ENCODE measurements at regions not wholly inside any gene's neighbourhood (a gene's known extent, or its start where the extent isn't known, plus 50 kb on each side); places are given as distances from the start of the nearest gene placed in this dataset.

DNA sequence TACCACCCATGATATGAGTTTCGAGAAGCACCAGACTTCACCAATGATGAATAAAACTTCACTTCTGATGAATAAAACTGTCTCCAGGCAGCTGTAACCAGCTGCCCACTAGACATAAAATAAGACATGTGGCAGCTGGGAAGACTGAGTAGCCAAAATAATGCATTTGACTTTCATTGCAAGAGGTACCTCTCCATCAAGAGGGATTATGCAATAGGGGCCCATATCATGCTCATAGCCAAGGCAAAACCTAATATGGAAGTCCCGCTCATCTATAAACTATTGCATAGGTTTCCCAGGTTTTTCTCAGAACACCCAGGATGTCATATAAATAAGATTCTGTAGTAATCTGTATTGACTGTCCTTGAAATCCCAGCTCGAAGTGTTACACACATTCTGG lies 155.5 kb downstream of the SIM1 start:
- no peak for ATAC-seq (ENCODE audit: insufficient number of reproducible peaks, low FRiP score, low read depth)
- Histone ChIP-seq H3K27ac (no peak overlapping the region), H3K4me3 (no peak overlapping the region)

DNA sequence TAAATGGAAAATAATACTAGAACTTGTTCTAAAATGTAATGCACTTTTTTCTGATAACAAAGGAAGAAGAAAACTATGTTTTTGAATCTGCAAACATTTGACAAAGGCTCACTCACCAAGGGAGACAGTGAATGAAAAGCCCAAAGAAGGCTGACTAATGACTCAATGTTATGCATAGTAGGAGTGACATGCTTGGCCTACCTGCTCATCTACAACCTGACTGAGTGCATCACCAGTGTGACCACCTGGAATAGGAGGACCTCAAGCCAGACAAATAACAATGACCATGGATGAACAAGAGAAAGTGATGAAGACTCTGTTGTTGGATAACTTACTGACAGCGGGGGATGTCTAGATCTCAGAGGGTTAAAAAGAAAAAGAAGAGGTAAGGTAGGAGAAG lies 157.2 kb downstream of the SIM1 start:
- no peak overlapping the region for H3K4me3 ChIP-seq
- TF ChIP-seq, protein P1, sequence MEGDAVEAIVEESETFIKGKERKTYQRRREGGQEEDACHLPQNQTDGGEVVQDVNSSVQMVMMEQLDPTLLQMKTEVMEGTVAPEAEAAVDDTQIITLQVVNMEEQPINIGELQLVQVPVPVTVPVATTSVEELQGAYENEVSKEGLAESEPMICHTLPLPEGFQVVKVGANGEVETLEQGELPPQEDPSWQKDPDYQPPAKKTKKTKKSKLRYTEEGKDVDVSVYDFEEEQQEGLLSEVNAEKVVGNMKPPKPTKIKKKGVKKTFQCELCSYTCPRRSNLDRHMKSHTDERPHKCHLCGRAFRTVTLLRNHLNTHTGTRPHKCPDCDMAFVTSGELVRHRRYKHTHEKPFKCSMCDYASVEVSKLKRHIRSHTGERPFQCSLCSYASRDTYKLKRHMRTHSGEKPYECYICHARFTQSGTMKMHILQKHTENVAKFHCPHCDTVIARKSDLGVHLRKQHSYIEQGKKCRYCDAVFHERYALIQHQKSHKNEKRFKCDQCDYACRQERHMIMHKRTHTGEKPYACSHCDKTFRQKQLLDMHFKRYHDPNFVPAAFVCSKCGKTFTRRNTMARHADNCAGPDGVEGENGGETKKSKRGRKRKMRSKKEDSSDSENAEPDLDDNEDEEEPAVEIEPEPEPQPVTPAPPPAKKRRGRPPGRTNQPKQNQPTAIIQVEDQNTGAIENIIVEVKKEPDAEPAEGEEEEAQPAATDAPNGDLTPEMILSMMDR (IDR thresholded peaks at IDR 0.05): no peak
- H3K36me3 ChIP-seq: no peaks in the 10 kb centered on the region
- H3K27ac ChIP-seq: no peak overlapping the region
- H3K4me1 ChIP-seq (ENCODE audit: control insufficient read depth in 1 of 2, low read depth in 2 of 2): no peaks in the 10 kb centered on the region
- no peaks in the 10 kb centered on the region for H3K27me3 ChIP-seq (replicated peaks; ENCODE audit: insufficient read depth)
- ATAC-seq (ENCODE audit: insufficient number of reproducible peaks, low FRiP score, low read depth) (no peak), DNase-seq (ENCODE audit: low spot score) (no peak)
- H3K9me3 ChIP-seq: no peaks in the 10 kb centered on the region

More for the DNA sequence above, 155.5 kb downstream of the SIM1 start:
- no peaks in the 10 kb centered on the region for H3K9me3 ChIP-seq
- TF ChIP-seq, protein P1 (IDR thresholded peaks at IDR 0.05): no peak
- H3K36me3 ChIP-seq: no peaks in the 10 kb centered on the region
- no peak for DNase-seq (ENCODE audit: low spot score)
- no peaks in the 10 kb centered on the region for H3K27me3 ChIP-seq (replicated peaks; ENCODE audit: insufficient read depth)
- H3K4me1 ChIP-seq (ENCODE audit: control insufficient read depth in 1 of 2, low read depth in 2 of 2): no peaks in the 10 kb centered on the region

DNA sequence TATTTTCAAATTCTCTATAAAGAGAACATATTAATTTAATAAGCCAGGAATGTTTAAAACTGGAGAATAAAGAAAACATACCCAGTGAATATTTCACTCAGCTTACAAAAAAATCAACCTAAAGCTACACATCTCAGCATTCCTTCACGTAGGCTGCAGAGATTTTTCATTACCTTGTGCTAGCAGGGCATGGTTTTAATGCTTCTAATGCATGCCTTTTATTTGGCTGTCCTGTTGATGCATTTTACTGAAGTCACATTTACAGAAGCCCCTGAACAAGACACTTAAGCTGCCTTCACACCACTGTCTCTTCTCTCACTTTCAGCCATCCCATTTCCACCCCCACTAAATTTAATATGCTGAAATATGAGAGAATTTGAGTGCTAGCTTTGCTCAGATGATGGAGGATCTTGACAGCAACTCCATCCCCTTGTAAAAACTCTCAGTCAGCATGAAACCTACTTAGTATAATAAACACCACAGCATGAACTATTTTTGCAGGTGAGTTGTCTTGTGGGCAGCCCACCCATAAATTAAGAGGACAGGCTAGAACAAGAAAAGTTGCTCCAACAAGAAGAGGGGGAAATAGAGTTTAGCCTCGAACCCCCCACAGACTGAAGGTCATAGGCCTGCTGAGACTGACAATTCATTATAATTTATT lies 159.4 kb downstream of the SIM1 start:
- TF ChIP-seq, protein P1 (IDR thresholded peaks at IDR 0.05): no peak
- ATAC-seq (ENCODE audit: insufficient number of reproducible peaks, low FRiP score, low read depth) (no peak), DNase-seq (ENCODE audit: low spot score) (no peak)
- H3K4me1 ChIP-seq (ENCODE audit: control insufficient read depth in 1 of 2, low read depth in 2 of 2): peaks cover 0 to under 1% of the 10 kb centered on the region in 2 donors
- H3K27ac ChIP-seq: no peak overlapping the region
- no peaks in the 10 kb centered on the region for H3K36me3 ChIP-seq
- no peak overlapping the region for H3K4me3 ChIP-seq
- no peaks in the 10 kb centered on the region for H3K9me3 ChIP-seq
- H3K27me3 ChIP-seq (replicated peaks; ENCODE audit: insufficient read depth): no peaks in the 10 kb centered on the region

DNA sequence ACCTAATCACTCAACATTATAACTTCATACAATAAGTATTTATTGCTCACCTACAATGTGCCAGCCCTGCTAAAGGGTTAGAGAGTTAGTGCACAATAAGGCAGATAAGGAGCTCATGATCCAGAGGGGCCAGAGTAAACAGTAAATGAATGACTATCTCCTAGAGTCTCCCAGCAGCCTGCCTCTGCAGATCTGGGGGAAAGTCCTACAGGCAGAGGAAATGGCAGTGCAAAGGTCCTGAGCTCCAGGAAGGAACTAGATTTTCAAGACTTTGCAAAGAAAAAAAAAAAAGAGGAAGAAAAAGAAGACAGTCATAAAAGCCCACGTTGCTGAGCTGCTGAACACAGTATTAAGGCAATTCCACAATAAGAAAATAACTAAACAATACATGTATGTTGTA lies 160.1 kb downstream of the SIM1 start:
- ATAC-seq (ENCODE audit: insufficient number of reproducible peaks, low FRiP score, low read depth): no peak
- no peaks in the 10 kb centered on the region for H3K9me3 ChIP-seq

DNA sequence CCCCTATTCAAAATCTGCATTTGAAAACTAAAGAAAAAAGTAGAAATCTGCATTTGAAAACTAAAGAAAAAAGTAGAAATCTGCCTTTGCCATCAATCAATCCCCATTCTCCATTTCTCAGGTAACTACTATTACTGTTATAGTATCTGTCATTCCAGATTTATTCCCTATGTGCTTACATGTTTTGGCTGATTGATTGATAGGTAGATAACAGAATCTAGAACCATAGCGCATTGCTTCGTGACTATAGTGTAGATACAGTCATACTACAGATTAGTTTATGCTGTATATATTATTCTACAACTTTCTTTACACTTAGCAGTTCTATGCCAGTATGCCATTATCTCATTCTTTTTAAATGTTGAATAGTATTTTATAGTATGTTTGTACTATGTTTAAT lies 163.0 kb downstream of the SIM1 start:
- TF ChIP-seq, protein P1 (IDR thresholded peaks at IDR 0.05): no peak
- ATAC-seq (ENCODE audit: insufficient number of reproducible peaks, low FRiP score, low read depth) (no peak), DNase-seq (ENCODE audit: low spot score) (no peak)
- Histone ChIP-seq H3K27ac (no peak overlapping the region), H3K27me3 (replicated peaks; ENCODE audit: insufficient read depth) (no peaks in the 10 kb centered on the region), H3K36me3 (no peaks in the 10 kb centered on the region), H3K9me3 (no peaks in the 10 kb centered on the region), H3K4me1 (ENCODE audit: control insufficient read depth in 1 of 2, low read depth in 2 of 2) (peaks cover 0 to 4% of the 10 kb centered on the region in 2 donors), H3K4me3 (no peak overlapping the region)

More for the DNA sequence above, 160.1 kb downstream of the SIM1 start:
- Histone ChIP-seq H3K27ac (no peak overlapping the region), H3K27me3 (replicated peaks; ENCODE audit: insufficient read depth) (no peaks in the 10 kb centered on the region), H3K4me1 (ENCODE audit: control insufficient read depth in 1 of 2, low read depth in 2 of 2) (peaks cover 0 to 4% of the 10 kb centered on the region in 2 donors), H3K36me3 (no peaks in the 10 kb centered on the region), H3K4me3 (no peak overlapping the region)
- TF ChIP-seq, protein P1 (IDR thresholded peaks at IDR 0.05): no peak
- no peak for DNase-seq (ENCODE audit: low spot score)

Measured in thoracic aorta (tissue), 2 donors.